H9 (cell line): ENCODE measurements at regions not wholly inside any gene's neighbourhood (a gene's known extent, or its start where the extent isn't known, plus 50 kb on each side); places are given as distances from the start of the nearest gene placed in this dataset.

Experiments
- DNase-seq: peaks from one replicate; pipeline ENCODE4 v3.0.0-alpha.2; 2017
- H2AFZ ChIP-seq: one replicate; pipeline ENCODE4 v1.6.1; 2013; ENCODE audit warnings: mild to moderate bottlenecking, low read length, control low read depth, moderate library complexity
- H2AK5ac ChIP-seq: 2 replicates; pipeline ENCODE4 v1.6.1; 2013; ENCODE audit warnings: low read length, control low read depth, mixed read lengths; ENCODE audit not compliant: insufficient read length
- H2BK120ac ChIP-seq: one replicate; pipeline ENCODE4 v1.6.1; 2013; ENCODE audit warnings: low read depth, mild to moderate bottlenecking, low read length, control low read depth, inconsistent platforms; ENCODE audit not compliant: poor library complexity, severe bottlenecking
- H2BK12ac ChIP-seq: 2 replicates; pipeline ENCODE4 v1.6.1; 2013; ENCODE audit warnings: low read length, control low read depth, mixed read lengths, low read depth; ENCODE audit not compliant: insufficient read length
- H2BK15ac ChIP-seq: 2 replicates; pipeline ENCODE4 v1.6.1; 2013; ENCODE audit warnings: low read depth, low read length, control low read depth
- H2BK20ac ChIP-seq: one replicate; pipeline ENCODE4 v1.6.1; 2013; ENCODE audit warnings: low read depth, mild to moderate bottlenecking, low read length, control low read depth, inconsistent platforms; ENCODE audit not compliant: poor library complexity, severe bottlenecking
- H2BK5ac ChIP-seq: 2 replicates; pipeline ENCODE4 v1.6.1; 2013; ENCODE audit warnings: low read length, control low read depth, mixed read lengths; ENCODE audit not compliant: insufficient read length
- H3K14ac ChIP-seq: 2 replicates; pipeline ENCODE4 v1.6.1; 2013; ENCODE audit warnings: low read length, control low read depth; ENCODE audit not compliant: insufficient read depth
- H3K18ac ChIP-seq: 2 replicates; pipeline ENCODE4 v1.6.1; 2013; ENCODE audit warnings: low read depth, mild to moderate bottlenecking, mixed read lengths, low read length, control low read depth; ENCODE audit not compliant: insufficient read length
- H3K23ac ChIP-seq: 2 replicates; pipeline ENCODE4 v1.6.1; 2013; ENCODE audit warnings: low read length, control low read depth, mixed read lengths, low read depth; ENCODE audit not compliant: insufficient read length
- H3K23me2 ChIP-seq: 2 replicates; pipeline ENCODE4 v1.6.1; 2013; ENCODE audit warnings: low read depth, mild to moderate bottlenecking, mixed read lengths, low read length, control low read depth; ENCODE audit not compliant: insufficient read length, poor library complexity, severe bottlenecking
- H3K27ac ChIP-seq: 2 replicates; pipeline ENCODE4 v1.5.1; 2013; ENCODE audit warnings: low read length, control low read depth, mixed read lengths, low read depth; ENCODE audit not compliant: insufficient read length
- H3K27me3 ChIP-seq: 2 replicates; pipeline ENCODE4 v1.6.1; 2013; ENCODE audit warnings: low read length, control low read depth, inconsistent platforms; ENCODE audit not compliant: insufficient read depth
- H3K4ac ChIP-seq: 2 replicates; pipeline ENCODE4 v1.6.1; 2013; ENCODE audit warnings: low read depth, mild to moderate bottlenecking, control low read depth, inconsistent platforms, low read length, moderate library complexity
- H3K4me1 ChIP-seq: 2 replicates; pipeline ENCODE4 v1.6.1; 2013; ENCODE audit warnings: low read length, control low read depth, inconsistent platforms; ENCODE audit not compliant: insufficient read depth
- H3K4me2 ChIP-seq: 2 replicates; pipeline ENCODE4 v1.6.1; 2013; ENCODE audit warnings: low read length, control low read depth, mixed read lengths; ENCODE audit not compliant: insufficient read length, insufficient read depth
- H3K56ac ChIP-seq: 2 replicates; pipeline ENCODE4 v1.6.1; 2013; ENCODE audit warnings: low read depth, mild to moderate bottlenecking, mixed read lengths, low read length, control low read depth; ENCODE audit not compliant: insufficient read length
- H3K79me1 ChIP-seq: 2 replicates; pipeline ENCODE4 v1.6.1; 2013; ENCODE audit warnings: low read depth, mild to moderate bottlenecking, moderate library complexity, low read length, control low read depth, inconsistent platforms; ENCODE audit not compliant: insufficient read depth, poor library complexity, severe bottlenecking
- H3K79me2 ChIP-seq: 2 replicates; pipeline ENCODE4 v1.6.1; 2013; ENCODE audit warnings: low read length, control low read depth, inconsistent platforms; ENCODE audit not compliant: insufficient read depth
- H3K9ac ChIP-seq: 2 replicates; pipeline ENCODE4 v1.6.1; 2013; ENCODE audit warnings: low read length, control low read depth, mixed read lengths; ENCODE audit not compliant: insufficient read length; ENCODE audit errors: extremely low read depth
- H3K9me3 ChIP-seq: one replicate; pipeline ENCODE4 v1.6.1; 2013; ENCODE audit warnings: low read depth, low read length, inconsistent platforms; ENCODE audit not compliant: control insufficient read depth
- H3T11ph ChIP-seq: one replicate; pipeline ENCODE4 v1.6.1; 2013; ENCODE audit warnings: mild to moderate bottlenecking, low read length, control low read depth, inconsistent platforms
- H4K20me1 ChIP-seq: one replicate; pipeline ENCODE4 v1.6.1; 2013; ENCODE audit not compliant: control insufficient read depth, insufficient read length, insufficient read depth
- H4K5ac ChIP-seq: 2 replicates; pipeline ENCODE4 v1.6.1; 2013; ENCODE audit warnings: low read depth, mild to moderate bottlenecking, mixed read lengths, low read length, control low read depth; ENCODE audit not compliant: insufficient read length
- H4K8ac ChIP-seq: replicated peaks from 2 replicates; pipeline ENCODE4 v1.6.1; 2013; ENCODE audit warnings: low read length, control low read depth, mixed read lengths, low read depth; ENCODE audit not compliant: insufficient read length
- H4K91ac ChIP-seq: 2 replicates; pipeline ENCODE4 v1.6.1; 2013; ENCODE audit warnings: low read depth, mild to moderate bottlenecking, moderate library complexity, mixed read lengths, low read length, control low read depth; ENCODE audit not compliant: insufficient read length
- H3K27ac Mint-ChIP-seq, 3 experiments: 2 replicates in 2 of 3; 3 replicates in 1 of 3; pipeline ENCODE4 v1.8.0; 2020 to 2021; ENCODE audit warnings: mixed read lengths in 3 of 3, mild to moderate bottlenecking in 1 of 3, moderate library complexity in 1 of 3
- H3K27me3 Mint-ChIP-seq: 2 replicates; pipeline ENCODE4 v1.8.0; 2021; ENCODE audit warnings: low read depth, mild to moderate bottlenecking, moderate library complexity, mixed read lengths
- H3K36me3 Mint-ChIP-seq, 3 experiments: 2 replicates in 2 of 3; 3 replicates in 1 of 3; pipeline ENCODE4 v1.8.0; 2020 to 2021; ENCODE audit warnings: low read depth in 3 of 3, mixed read lengths in 3 of 3; ENCODE audit not compliant: insufficient read depth in 1 of 3
- H3K4me1 Mint-ChIP-seq, 2 experiments: 2 replicates each; pipeline ENCODE4 v1.8.0; 2020; ENCODE audit warnings: mixed read lengths in 2 of 2
- H3K4me3 Mint-ChIP-seq, 2 experiments: 2 replicates in 1 of 2; 3 replicates in 1 of 2; pipeline ENCODE4 v1.8.0; 2020 to 2021; ENCODE audit warnings: mild to moderate bottlenecking in 2 of 2, mixed read lengths in 2 of 2, moderate library complexity in 1 of 2
- H3K9me3 Mint-ChIP-seq, 2 experiments: 2 replicates in 1 of 2; 3 replicates in 1 of 2; pipeline ENCODE4 v1.8.0; 2020; ENCODE audit warnings: mild to moderate bottlenecking in 2 of 2, mixed read lengths in 2 of 2, moderate library complexity in 1 of 2
- CTCF ChIP-seq: fragments of 200-600 bp; sonication (generic); conservative IDR thresholded peaks from 3 replicates; pipeline ENCODE4 v1.8.0; 2021; ENCODE audit warnings: antibody characterized with exemption, mild to moderate bottlenecking
- WGBS: extraction: QIAGEN DNeasy Blood & Tissue Kit; methylation state at CpG from one replicate; pipeline ENCODE4 v1.1.7; 2013; ENCODE audit warnings: missing lambda C conversion rate, low lambda C conversion rate, mixed read lengths; ENCODE audit not compliant: insufficient read length; ENCODE audit errors: extremely low coverage; 5-methylcytosine and 5-hydroxymethylcytosine counted together

GRCh38 chr4:81620442-81620841 lies 148.7 kb upstream of the RASGEF1B start:
- Histone ChIP-seq H4K5ac (no peak overlapping the region), H3K9me3 (no peaks in the 10 kb centered on the region), H3K4me1 (no peaks in the 10 kb centered on the region), H4K20me1 (no peaks in the 10 kb centered on the region), H3K14ac (no peak overlapping the region), H3K56ac (no peak overlapping the region), H3T11ph (no peak overlapping the region), H3K23ac (no peak overlapping the region), H3K18ac (no peak overlapping the region), H3K79me1 (no peaks in the 10 kb centered on the region), H3K27ac (no peak overlapping the region), H2BK120ac (no peak overlapping the region), H2AK5ac (no peak overlapping the region), H2AFZ (no peak overlapping the region), H2BK5ac (no peak overlapping the region), H3K23me2 (no peaks in the 10 kb centered on the region), H3K27me3 (no peaks in the 10 kb centered on the region), H3K4me2 (no peak overlapping the region), H4K91ac (no peak overlapping the region), H3K9ac (no peak overlapping the region), H4K8ac (no peak overlapping the region), H3K79me2 (no peaks in the 10 kb centered on the region), H2BK20ac (no peak overlapping the region), H2BK15ac (no peak overlapping the region), H2BK12ac (no peak overlapping the region), H3K4ac (no peak overlapping the region)
- H3K36me3 Mint-ChIP-seq = no peaks in the 10 kb centered on the region
- H3K27ac Mint-ChIP-seq = no peak overlapping the region
- no peak overlapping the region for H3K4me3 Mint-ChIP-seq
- no peak for DNase-seq
- WGBS = no CpG with 5 or more reads among the region's 1 CpG
- no peaks in the 10 kb centered on the region for H3K9me3 Mint-ChIP-seq
- no peak for TF ChIP-seq CTCF
- H3K27me3 Mint-ChIP-seq = no peaks in the 10 kb centered on the region
- peaks cover 0 to 3% of the 10 kb centered on the region in 2 experiments; a peak in 3 of 4 replicates for H3K4me1 Mint-ChIP-seq
